PC-3 (cell line): ENCODE measurements at regions not wholly inside any gene's neighbourhood (a gene's known extent, or its start where the extent isn't known, plus 50 kb on each side); places are given as distances from the start of the nearest gene placed in this dataset.

Experiments
- CTCF ChIP-seq: fragments of 300-600 bp; sonication (generic); conservative IDR thresholded peaks from 2 replicates; pipeline ENCODE4 v1.5.1; 2017; ENCODE audit warnings: antibody characterized with exemption, low read depth, mild to moderate bottlenecking, low read length
- EZH2 ChIP-seq: fragments of 300-600 bp; sonication (generic); IDR thresholded peaks from one replicate; pipeline ENCODE4 v1.6.1; 2017; ENCODE audit warnings: antibody characterized with exemption, mild to moderate bottlenecking, low read length; ENCODE audit not compliant: unreplicated experiment
- EZH2phosphoT487 ChIP-seq: fragments of 300-600 bp; sonication (generic); IDR thresholded peaks from 2 replicates; pipeline ENCODE4 v1.6.1; 2018; ENCODE audit warnings: mild to moderate bottlenecking, antibody characterized with exemption, low read length, borderline replicate concordance

- TF ChIP-seq CTCF (no peak), EZH2 (no peak), EZH2phosphoT487 (no peak)
Measured at GRCh38 chr4:11223311-11223710, 205.4 kb downstream of the HS3ST1 start.
